ENCODE measurements at regions not wholly inside any gene's neighbourhood (a gene's known extent, or its start where the extent isn't known, plus 50 kb on each side); places are given as distances from the start of the nearest gene placed in this dataset.

DNA sequence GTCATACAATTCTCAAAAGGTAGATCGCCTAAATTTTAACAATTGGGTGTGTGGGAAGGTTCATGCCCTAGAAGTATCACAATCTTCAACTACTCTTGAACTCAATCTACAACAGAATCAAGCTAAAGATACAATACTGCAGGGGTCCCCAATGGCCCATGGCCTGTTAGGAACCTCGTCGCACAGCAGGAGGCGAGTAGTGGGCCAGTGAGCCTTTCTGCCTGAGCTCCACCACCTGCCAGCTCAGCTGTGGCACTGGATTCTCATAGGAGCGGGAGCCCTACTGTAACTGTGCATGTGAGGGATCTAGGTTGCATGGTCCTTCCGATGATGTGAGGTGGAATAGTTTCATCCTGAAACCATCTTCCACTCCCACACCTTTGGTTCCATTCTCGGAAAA is 230.6 kb downstream of the KLF12 start:
- TF ChIP-seq EZH2 (IDR thresholded peaks at IDR 0.05; ENCODE audit: low read length, unreplicated experiment): no peak
- no peak for TF ChIP-seq CTCF (conservative IDR thresholded peaks at IDR 0.05; ENCODE audit: low read depth, low read length)
- no peak for TF ChIP-seq EZH2phosphoT487 (IDR thresholded peaks at IDR 0.05; ENCODE audit: borderline replicate concordance, low read length)
- Histone ChIP-seq H3K9ac (ENCODE audit: low read length) (no peak overlapping the region), H3K9me2 (replicated peaks; ENCODE audit: low read length) (no peaks in the 10 kb centered on the region), H2AFZ (ENCODE audit: low read length) (no peak overlapping the region), H3K4me1 (ENCODE audit: insufficient read depth, low read length) (peaks cover 1% of the 10 kb centered on the region; the same call in 1 of the 2 replicates), H3K27me3 (ENCODE audit: low read length) (no peaks in the 10 kb centered on the region), H3K36me3 (ENCODE audit: low read depth, low read length) (no peaks in the 10 kb centered on the region), H4K20me1 (ENCODE audit: low read length) (no peaks in the 10 kb centered on the region), H3F3A (ENCODE audit: low read length, unreplicated experiment) (no peaks in the 10 kb centered on the region), H3K4me3 (ENCODE audit: low read length) (no peak overlapping the region), H3K9me3 (ENCODE audit: low read length) (no peaks in the 10 kb centered on the region), H3K79me2 (ENCODE audit: low read length) (no peaks in the 10 kb centered on the region), H3K4me2 (ENCODE audit: low read length) (no peak overlapping the region), H3K27ac (ENCODE audit: low read length) (no peak overlapping the region)
- ATAC-seq (no peak), DNase-seq (no peak)
- intact Hi-C loops (cut with micrococcal nuclease): no loop called here
- CTCF ChIA-PET: no interaction called here
- BruUV-seq (replicated peaks): no TSS peak
- POLR2A ChIA-PET (ENCODE audit: unreplicated experiment): interaction anchor here (0.5 kb wide), 1 partner anchor 758 kb away, joined by 4 read pairs; no protein-coding TSS in a partner anchor

GRCh38 chr13:73902847-73903246 is 231.4 kb downstream of the KLF12 start:
- ATAC-seq: no peak
- DNase-seq: no peak
- BruUV-seq (replicated peaks): no TSS peak
- no peak overlapping the region for H2AFZ ChIP-seq (ENCODE audit: low read length)
- H3K4me1 ChIP-seq (ENCODE audit: insufficient read depth, low read length): peaks cover 7% of the 10 kb centered on the region; the same call in 1 of the 2 replicates
- no peak overlapping the region for H3K27ac ChIP-seq (ENCODE audit: low read length)
- H3K9me3 ChIP-seq (ENCODE audit: low read length): no peaks in the 10 kb centered on the region
- H3K4me3 ChIP-seq (ENCODE audit: low read length): no peak overlapping the region
- no peak overlapping the region for H3K4me2 ChIP-seq (ENCODE audit: low read length)
- no peaks in the 10 kb centered on the region for H3K9me2 ChIP-seq (replicated peaks; ENCODE audit: low read length)
- ChIA-PET CTCF (no interaction called here), POLR2A (ENCODE audit: unreplicated experiment) (no interaction called here)
- no peaks in the 10 kb centered on the region for H3K36me3 ChIP-seq (ENCODE audit: low read depth, low read length)
- no peaks in the 10 kb centered on the region for H4K20me1 ChIP-seq (ENCODE audit: low read length)
- TF ChIP-seq EZH2 (IDR thresholded peaks at IDR 0.05; ENCODE audit: low read length, unreplicated experiment) (no peak), CTCF (conservative IDR thresholded peaks at IDR 0.05; ENCODE audit: low read depth, low read length) (no peak), EZH2phosphoT487 (IDR thresholded peaks at IDR 0.05; ENCODE audit: borderline replicate concordance, low read length) (no peak)
- no peaks in the 10 kb centered on the region for H3K27me3 ChIP-seq (ENCODE audit: low read length)
- no peak overlapping the region for H3K9ac ChIP-seq (ENCODE audit: low read length)
- intact Hi-C loops (cut with micrococcal nuclease): no loop called here
- H3F3A ChIP-seq (ENCODE audit: low read length, unreplicated experiment): no peaks in the 10 kb centered on the region
- H3K79me2 ChIP-seq (ENCODE audit: low read length): no peaks in the 10 kb centered on the region

GRCh38 chr13:73902296-73902695 is 231.9 kb downstream of the KLF12 start:
- Histone ChIP-seq H3K4me3 (ENCODE audit: low read length) (no peak overlapping the region), H3K9me2 (replicated peaks; ENCODE audit: low read length) (no peaks in the 10 kb centered on the region), H3K4me1 (ENCODE audit: insufficient read depth, low read length) (peaks cover 7% of the 10 kb centered on the region; the same call in 1 of the 2 replicates), H3K36me3 (ENCODE audit: low read depth, low read length) (no peaks in the 10 kb centered on the region), H4K20me1 (ENCODE audit: low read length) (no peaks in the 10 kb centered on the region), H3F3A (ENCODE audit: low read length, unreplicated experiment) (no peaks in the 10 kb centered on the region), H2AFZ (ENCODE audit: low read length) (no peak overlapping the region), H3K27me3 (ENCODE audit: low read length) (no peaks in the 10 kb centered on the region), H3K27ac (ENCODE audit: low read length) (no peak overlapping the region), H3K9ac (ENCODE audit: low read length) (no peak overlapping the region), H3K9me3 (ENCODE audit: low read length) (no peaks in the 10 kb centered on the region), H3K4me2 (ENCODE audit: low read length) (no peak overlapping the region), H3K79me2 (ENCODE audit: low read length) (no peaks in the 10 kb centered on the region)
- BruUV-seq (replicated peaks): no TSS peak
- intact Hi-C loops (cut with micrococcal nuclease): no loop called here
- POLR2A ChIA-PET (ENCODE audit: unreplicated experiment): no interaction called here
- no peak for ATAC-seq
- no peak for DNase-seq
- CTCF ChIA-PET: no interaction called here
- TF ChIP-seq CTCF (conservative IDR thresholded peaks at IDR 0.05; ENCODE audit: low read depth, low read length) (no peak), EZH2phosphoT487 (IDR thresholded peaks at IDR 0.05; ENCODE audit: borderline replicate concordance, low read length) (no peak), EZH2 (IDR thresholded peaks at IDR 0.05; ENCODE audit: low read length, unreplicated experiment) (no peak)

Measured in PC-3 (cell line).